ENCODE measurements at regions not wholly inside any gene's neighbourhood (a gene's known extent, or its start where the extent isn't known, plus 50 kb on each side); places are given as distances from the start of the nearest gene placed in this dataset.

- Histone ChIP-seq H2AFZ (ENCODE audit: low read depth, low read length, poor library complexity, severe bottlenecking) (no peak overlapping the region), H3K9ac (ENCODE audit: low read length) (no peak overlapping the region), H3K4me3 (replicated peaks in 1 of 2; ENCODE audit: low read depth in 1 of 2, low read length in 2 of 2) (no peak overlapping the region), H3K9me3 (ENCODE audit: control insufficient read depth in 1 of 2, insufficient read depth in 1 of 2, low read depth in 1 of 2, low read length in 2 of 2) (no peaks in the 10 kb centered on the region), H3K4me1 (ENCODE audit: control insufficient read depth in 1 of 2, insufficient read depth in 2 of 2, low read length in 2 of 2) (no peaks in the 10 kb centered on the region), H3K27ac (ENCODE audit: low read depth, low read length) (no peak overlapping the region), H3K27me3 (ENCODE audit: insufficient read depth, low read length) (no peaks in the 10 kb centered on the region), H3K4me2 (ENCODE audit: low read length) (no peak overlapping the region), H3K36me3 (ENCODE audit: control insufficient read depth in 1 of 2, insufficient read depth in 2 of 2, low read length in 2 of 2) (no peaks in the 10 kb centered on the region), H3K9me2 (ENCODE audit: insufficient read depth) (no peaks in the 10 kb centered on the region), H4K20me1 (ENCODE audit: insufficient read depth) (no peaks in the 10 kb centered on the region), H3K79me2 (ENCODE audit: insufficient read depth, low read length) (no peaks in the 10 kb centered on the region)
- ChIA-PET POLR2A (no interaction called here), CTCF (no interaction called here), RAD21 (ENCODE audit: low non-redundant PET in 1 of 2, low total read pairs in 2 of 2, uncharacterized antibody in 2 of 2, unreplicated experiment in 2 of 2) (no interaction called here)
- ATAC-seq (no peak), DNase-seq (ENCODE audit: low read depth, low spot score) (no peak)
- BruUV-seq (replicated peaks), result no TSS peak
- intact Hi-C loops (cut with micrococcal nuclease), result no loop called here
- TF ChIP-seq SIN3A (IDR thresholded peaks at IDR 0.05; ENCODE audit: low read depth), result no peak
- no peak for TF ChIP-seq TCF7L2 (IDR thresholded peaks at IDR 0.05; ENCODE audit: borderline replicate concordance, extremely low read depth, insufficient read depth, insufficient read length)
- TF ChIP-seq POLR2AphosphoS5 (IDR thresholded peaks at IDR 0.05; ENCODE audit: low read depth, low read length), result no peak
- TF ChIP-seq CEBPB (IDR thresholded peaks at IDR 0.05; ENCODE audit: low read depth), result no peak
- no peak for TF ChIP-seq RAD21 (IDR thresholded peaks at IDR 0.05; ENCODE audit: low read depth)
- no peak for TF ChIP-seq YY1 (IDR thresholded peaks at IDR 0.05; ENCODE audit: extremely low read depth, insufficient replicate concordance, low read depth, low read length)
- TF ChIP-seq SP1 (IDR thresholded peaks at IDR 0.05; ENCODE audit: low read depth), result no peak
- no peak for TF ChIP-seq JUND (IDR thresholded peaks at IDR 0.05)
- TF ChIP-seq FOSL1 (IDR thresholded peaks at IDR 0.05; ENCODE audit: low read depth), result no peak
- TF ChIP-seq ZFX (IDR thresholded peaks at IDR 0.05), result no peak
- no peak for TF ChIP-seq MAX (IDR thresholded peaks at IDR 0.05)
- no peak for TF ChIP-seq ATF3 (IDR thresholded peaks at IDR 0.05)
- no peak for TF ChIP-seq CBX3 (IDR thresholded peaks at IDR 0.05; ENCODE audit: low read depth)
- no peak for TF ChIP-seq EGR1 (IDR thresholded peaks at IDR 0.05; ENCODE audit: low read depth)
- no peak for TF ChIP-seq POLR2A (IDR thresholded peaks at IDR 0.05; ENCODE audit: borderline replicate concordance, extremely low read depth, insufficient read depth, insufficient read length)
- no peak for TF ChIP-seq ELF1 (IDR thresholded peaks at IDR 0.05; ENCODE audit: borderline replicate concordance, low read depth)
Observed at GRCh38 chr6:14243597-14243996, 126.0 kb downstream of the CD83 start.

Measured in HCT116 (cell line).